GM21786 (cell line): ENCODE measurements at regions not wholly inside any gene's neighbourhood (a gene's known extent, or its start where the extent isn't known, plus 50 kb on each side); places are given as distances from the start of the nearest gene placed in this dataset.
A peak's percentile ranks its signal among the peaks of the same experiment; 100 is the strongest.

ENCODE experiments used
- ATAC-seq: cut with Tn5 transposase; IDR thresholded peaks from one replicate; pipeline ENCODE4 v1.9.1; 2021; ENCODE audit not compliant: unreplicated experiment

GRCh38 chr3:34277110-34277509 is 478.7 kb downstream of the PDCD6IP start:
- no peak for ATAC-seq

- no peak for ATAC-seq
Observed at GRCh38 chr3:34279901-34280300, 481.5 kb downstream of the PDCD6IP start.

DNA sequence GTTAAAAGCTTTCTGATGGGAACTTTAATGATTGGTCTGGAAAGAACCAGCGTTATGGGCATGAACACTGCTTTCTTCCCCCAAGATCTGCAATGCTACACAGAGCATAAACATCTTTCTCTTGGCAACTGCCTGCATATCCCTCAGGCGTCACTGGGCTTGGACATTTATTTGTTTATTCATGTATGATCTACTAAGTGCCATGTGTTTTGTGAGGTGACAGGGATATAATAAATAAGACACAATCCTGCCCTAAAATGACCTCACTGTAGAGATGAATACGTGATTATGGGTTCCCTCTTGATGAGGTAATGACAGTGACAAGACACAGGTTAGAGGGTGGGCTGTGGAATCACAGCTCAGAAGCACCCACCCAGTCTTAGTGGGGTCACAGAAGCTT is 485.3 kb downstream of the PDCD6IP start:
- ATAC-seq, result no peak

DNA sequence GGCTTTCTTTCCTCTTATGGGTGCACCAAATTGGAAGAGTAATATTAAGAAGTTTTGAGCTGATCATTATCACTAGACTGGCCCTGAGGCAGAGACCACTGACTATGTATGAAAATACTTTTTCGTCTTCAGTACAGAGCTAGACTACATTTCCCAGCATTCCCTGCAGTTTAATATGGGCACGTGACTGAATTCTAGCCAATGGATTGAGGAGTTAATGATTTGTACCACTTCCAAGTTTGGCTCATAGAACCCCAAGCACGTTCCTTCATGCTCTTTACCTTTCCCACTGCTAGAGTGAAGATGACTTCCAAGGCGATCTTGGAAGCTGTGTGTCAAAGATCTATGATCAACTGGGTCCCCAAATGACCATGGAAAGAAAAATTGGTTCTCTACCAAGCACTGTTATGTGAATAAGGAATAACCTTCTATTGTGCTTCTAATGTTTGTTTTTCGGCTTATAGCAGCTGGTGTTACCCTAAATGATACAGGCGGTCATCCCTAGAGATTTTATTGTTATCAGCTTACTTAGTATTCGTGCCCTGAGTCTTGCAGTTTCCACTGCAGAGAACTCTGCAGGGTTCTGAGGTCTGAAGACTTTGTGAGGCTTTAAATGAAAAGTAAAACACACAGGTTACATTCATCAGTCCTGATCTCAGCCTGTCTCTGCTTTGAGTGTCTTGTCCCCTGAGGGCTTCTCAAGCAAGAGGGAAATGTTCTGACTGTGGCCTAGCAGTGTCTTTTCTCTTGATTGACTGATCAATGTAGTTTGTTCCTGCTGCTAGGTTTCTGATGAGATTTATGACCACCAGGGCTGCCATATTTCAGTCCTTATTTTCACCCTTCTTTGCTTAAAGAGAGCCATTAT is 486.8 kb downstream of the PDCD6IP start:
- ATAC-seq, result no peak

DNA sequence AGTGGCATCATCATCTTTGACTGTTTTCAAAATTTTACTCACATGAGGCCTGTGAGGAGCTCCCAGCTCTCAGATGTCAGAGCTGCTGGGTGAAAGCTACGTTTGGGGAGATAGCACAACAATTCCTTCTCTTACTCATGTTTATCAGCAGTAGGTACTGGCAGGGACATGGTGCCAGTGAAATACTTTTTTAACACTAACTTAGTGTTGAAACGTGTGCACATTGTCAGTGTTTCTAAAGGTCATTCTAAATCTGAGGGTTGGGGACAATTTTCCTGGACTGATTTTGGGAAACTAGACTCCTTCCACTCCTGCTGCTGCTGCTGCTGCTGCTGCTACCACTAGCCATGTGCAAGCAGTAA is 487.4 kb downstream of the PDCD6IP start:
- ATAC-seq, result no peak

GRCh38 chr3:34292605-34293300 is 494.3 kb downstream of the PDCD6IP start:
- no peak for ATAC-seq

GRCh38 chr3:34294240-34294639 is 495.8 kb downstream of the PDCD6IP start:
- ATAC-seq, result no peak

- no peak for ATAC-seq
Observed at GRCh38 chr3:34296796-34297195, 498.4 kb downstream of the PDCD6IP start.

- no peak for ATAC-seq
Observed at GRCh38 chr3:34298653-34299052, 500.2 kb downstream of the PDCD6IP start.

DNA sequence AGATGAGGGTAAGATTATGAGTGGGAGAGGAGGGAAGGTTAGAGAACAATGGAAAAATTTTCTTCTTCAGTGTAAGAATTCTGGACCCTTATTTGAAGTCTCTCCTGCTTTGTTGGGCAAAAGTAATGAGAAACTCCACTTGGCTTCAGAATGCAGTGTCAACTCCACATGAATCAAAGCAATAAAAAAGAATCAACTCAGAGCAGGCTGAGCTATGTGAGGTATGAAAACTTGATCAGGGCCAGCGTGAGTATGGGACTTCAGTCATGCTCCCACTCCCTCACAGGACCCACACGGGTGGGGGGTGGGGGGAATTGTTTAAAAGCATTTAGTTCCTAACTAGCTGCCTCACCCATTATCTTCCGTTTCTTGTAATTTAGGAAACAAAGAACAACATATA is 502.2 kb downstream of the PDCD6IP start:
- ATAC-seq, result no peak

- ATAC-seq, result no peak
Observed at GRCh38 chr3:34301313-34301712, 502.9 kb downstream of the PDCD6IP start.

- ATAC-seq, result no peak
Observed at GRCh38 chr3:34305266-34305665, 506.8 kb downstream of the PDCD6IP start.

- ATAC-seq, result no peak
Observed at GRCh38 chr3:34312684-34313083, 514.3 kb downstream of the PDCD6IP start.

GRCh38 chr3:34319881-34320280 is 521.5 kb downstream of the PDCD6IP start:
- no peak for ATAC-seq

- peak; percentile 87 for ATAC-seq
Observed at GRCh38 chr3:34323517-34323916, 525.1 kb downstream of the PDCD6IP start.

DNA sequence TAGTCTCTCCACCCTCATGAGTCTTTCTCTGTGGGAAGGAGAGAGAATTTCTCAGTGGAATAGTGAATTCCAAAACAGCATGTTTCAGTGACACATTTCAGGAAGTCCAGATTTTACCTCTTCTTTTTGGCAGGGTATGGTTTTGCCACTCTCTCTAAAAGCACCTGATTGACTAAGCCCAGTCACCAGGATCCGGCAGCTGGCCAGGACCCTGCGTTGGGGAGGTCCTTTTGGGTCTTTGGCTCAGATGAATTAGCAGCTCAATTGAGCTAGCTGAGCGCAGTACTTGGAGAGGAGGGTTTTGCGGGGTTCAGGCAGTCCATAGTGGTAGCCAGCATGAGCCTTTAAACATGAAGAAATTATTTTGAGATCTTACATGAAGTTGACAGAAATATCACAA is 548.2 kb downstream of the PDCD6IP start:
- ATAC-seq, result no peak

DNA sequence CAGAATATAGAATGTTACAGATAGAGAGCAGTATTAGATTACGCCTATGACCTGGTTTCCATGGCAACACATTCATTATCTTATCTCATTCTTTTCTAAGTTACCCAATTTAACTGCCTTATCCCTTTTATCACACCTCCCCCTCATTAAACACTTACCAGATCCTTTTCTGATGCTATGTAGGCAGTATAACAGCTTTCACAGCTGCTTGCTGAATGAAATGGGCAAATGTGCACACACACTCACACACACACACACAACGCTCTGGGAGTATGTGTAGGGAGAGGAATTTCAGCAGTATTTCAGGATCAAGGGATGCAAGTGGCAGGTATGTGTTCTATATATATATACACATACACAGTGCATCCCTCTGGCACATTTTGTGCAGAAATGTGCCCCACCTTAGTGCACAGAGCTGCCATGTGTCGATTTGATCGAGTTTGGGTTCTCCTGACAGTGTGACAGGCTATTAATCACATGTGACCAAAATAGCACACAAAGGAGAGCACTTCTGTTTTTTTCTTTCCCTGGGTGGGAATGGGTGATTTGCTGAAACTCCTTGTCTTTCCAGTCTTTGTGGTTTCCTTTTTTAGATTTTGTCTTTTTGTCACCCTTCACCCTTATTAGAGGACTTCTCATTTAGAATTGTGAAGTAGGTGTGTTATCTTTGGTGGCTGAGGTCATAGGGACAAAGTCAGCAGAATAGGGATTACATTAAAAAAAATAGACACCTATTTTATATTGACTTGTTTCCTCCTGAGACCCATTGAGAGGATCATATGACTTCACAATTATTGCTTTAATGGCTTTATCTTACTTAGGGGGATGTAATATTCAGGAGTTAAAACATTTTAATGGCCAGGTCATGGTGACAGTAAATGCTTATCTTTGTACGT is 553.7 kb downstream of the PDCD6IP start:
- no peak for ATAC-seq

DNA sequence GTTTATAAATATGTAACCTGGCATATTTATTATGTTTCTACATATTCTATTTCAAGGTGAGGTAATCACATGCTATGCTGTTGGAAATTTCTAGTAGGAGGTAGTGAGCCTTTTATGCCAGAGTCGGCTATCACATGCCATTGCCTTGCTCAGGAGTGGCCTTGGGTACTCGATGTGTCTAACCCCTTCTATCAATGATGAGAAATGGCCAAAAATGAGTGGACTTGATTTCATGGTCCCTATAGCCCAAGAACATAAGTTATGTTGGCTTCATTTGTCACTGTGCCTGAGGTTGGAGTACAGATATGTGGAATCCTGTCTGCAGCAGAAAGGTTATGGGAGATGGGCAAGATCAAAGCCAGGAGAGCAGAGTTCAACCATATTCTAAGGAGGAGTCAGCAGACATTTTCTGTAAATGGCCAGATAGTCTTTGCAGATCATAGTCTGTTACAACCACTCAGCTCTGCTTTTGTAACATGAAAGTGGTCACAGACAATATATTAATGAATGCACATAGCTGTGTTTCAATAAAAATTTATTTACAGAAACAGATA is 554.4 kb downstream of the PDCD6IP start:
- no peak for ATAC-seq

DNA sequence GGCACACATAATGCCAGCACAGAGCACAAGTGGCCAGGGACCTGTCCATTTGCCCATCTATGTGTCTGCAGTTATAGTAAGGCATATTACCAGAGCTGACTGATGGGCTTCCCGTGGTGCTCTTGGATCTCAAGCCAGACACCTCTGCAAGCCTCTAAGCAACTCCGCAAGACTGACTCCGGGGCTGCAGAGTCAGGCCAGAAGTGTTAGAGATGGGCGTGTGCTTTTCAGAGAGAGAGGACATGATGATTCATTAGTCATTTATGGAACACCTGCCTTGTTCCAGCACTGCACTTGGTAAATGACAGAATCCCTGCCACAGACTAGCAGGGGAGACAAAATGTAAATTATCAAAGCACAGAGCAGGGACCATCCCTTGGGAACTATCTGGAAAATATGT is 559.0 kb downstream of the PDCD6IP start:
- no peak for ATAC-seq

- ATAC-seq, result no peak
Observed at GRCh38 chr3:34359064-34359463, 560.6 kb downstream of the PDCD6IP start.

GRCh38 chr3:34360713-34361112 is 562.3 kb downstream of the PDCD6IP start:
- ATAC-seq, result no peak
